Endodermal cell (in vitro differentiated cells): ENCODE measurements at regions not wholly inside any gene's neighbourhood (a gene's known extent, or its start where the extent isn't known, plus 50 kb on each side); places are given as distances from the start of the nearest gene placed in this dataset.

Source experiments
- DNase-seq: peaks from one replicate; pipeline ENCODE4 v3.0.0-alpha.2; 2017
- H3K27ac ChIP-seq: 2 replicates; pipeline ENCODE4 v1.5.1; 2013; ENCODE audit warnings: mild to moderate bottlenecking, low read depth, low read length, moderate library complexity
- H3K27me3 ChIP-seq: 2 replicates; pipeline ENCODE4 v1.6.1; 2013; ENCODE audit warnings: mild to moderate bottlenecking, low read length, moderate library complexity; ENCODE audit not compliant: insufficient read depth, control insufficient read depth, poor library complexity, severe bottlenecking
- H3K36me3 ChIP-seq: 2 replicates; pipeline ENCODE4 v1.7.0; 2013; ENCODE audit warnings: mild to moderate bottlenecking, low read length, moderate library complexity; ENCODE audit not compliant: control insufficient read depth, insufficient read depth
- H3K4me1 ChIP-seq: one replicate; pipeline ENCODE4 v1.7.0; 2013; ENCODE audit warnings: low read length; ENCODE audit not compliant: control insufficient read depth, insufficient read depth
- H3K4me3 ChIP-seq: 2 replicates; pipeline ENCODE4 v1.5.1; 2013; ENCODE audit warnings: mild to moderate bottlenecking, low read length, moderate library complexity
- H3K9ac ChIP-seq: 2 replicates; pipeline ENCODE4 v1.6.1; 2013; ENCODE audit warnings: mild to moderate bottlenecking, low read length, moderate library complexity; ENCODE audit not compliant: poor library complexity, severe bottlenecking; ENCODE audit errors: extremely low read depth
- H3K9me3 ChIP-seq: 2 replicates; pipeline ENCODE4 v1.6.1; 2013; ENCODE audit warnings: mild to moderate bottlenecking, low read length, moderate library complexity; ENCODE audit not compliant: control insufficient read depth
- H3K27ac Mint-ChIP-seq: 2 replicates; pipeline ENCODE4 v1.8.0; 2020; ENCODE audit warnings: mixed read lengths
- H3K27me3 Mint-ChIP-seq: 2 replicates; pipeline ENCODE4 v1.8.0; 2021; ENCODE audit warnings: mild to moderate bottlenecking, mixed read lengths; ENCODE audit not compliant: insufficient read depth
- H3K36me3 Mint-ChIP-seq: 2 replicates; pipeline ENCODE4 v1.8.0; 2020; ENCODE audit warnings: low read depth, mixed read lengths
- H3K4me1 Mint-ChIP-seq: 2 replicates; pipeline ENCODE4 v1.8.0; 2020; ENCODE audit warnings: mixed read lengths
- H3K4me3 Mint-ChIP-seq: 2 replicates; pipeline ENCODE4 v1.8.0; 2020; ENCODE audit warnings: mild to moderate bottlenecking, moderate library complexity, mixed read lengths
- H3K9me3 Mint-ChIP-seq: 2 replicates; pipeline ENCODE4 v1.8.0; 2020; ENCODE audit warnings: mild to moderate bottlenecking, mixed read lengths
- CTCF ChIP-seq: fragments of 200-600 bp; sonication (generic); conservative IDR thresholded peaks from 2 replicates; pipeline ENCODE4 v1.5.0; 2021; ENCODE audit warnings: antibody characterized with exemption, mild to moderate bottlenecking
- WGBS, 2 experiments: methylation state at CpG; one replicate each; pipeline versions ENCODE4 v1.1.5 to v1.1.7; 2013; ENCODE audit warnings: missing lambda C conversion rate in 2 of 2, mixed read lengths in 1 of 2; ENCODE audit not compliant: insufficient coverage in 1 of 2, insufficient read length in 1 of 2; 5-methylcytosine and 5-hydroxymethylcytosine counted together

- peaks cover 36% of the 10 kb centered on the region for H3K9me3 ChIP-seq
- no peak for DNase-seq
- Mint-ChIP-seq H3K27ac (no peak overlapping the region), H3K36me3 (no peaks in the 10 kb centered on the region), H3K27me3 (no peaks in the 10 kb centered on the region), H3K4me1 (no peaks in the 10 kb centered on the region), H3K9me3 (no peaks in the 10 kb centered on the region), H3K4me3 (no peak overlapping the region)
- TF ChIP-seq CTCF: no peak
- H3K27me3 ChIP-seq: no peaks in the 10 kb centered on the region
- H3K27ac ChIP-seq: no peak overlapping the region
- no peak overlapping the region for H3K4me3 ChIP-seq
- H3K36me3 ChIP-seq: no peaks in the 10 kb centered on the region
- H3K9ac ChIP-seq: no peak overlapping the region
- H3K4me1 ChIP-seq: no peaks in the 10 kb centered on the region
- 83 to 100% methylated on average over 1 to 2 of the region's 2 CpGs for WGBS, 2 experiments
These were observed 436.0 kb upstream of the CA10 start for GRCh38 chr17:52594516-52594915.

- no peak for TF ChIP-seq CTCF
- no peak overlapping the region for H3K4me3 ChIP-seq
- Mint-ChIP-seq H3K4me1 (no peaks in the 10 kb centered on the region), H3K36me3 (no peaks in the 10 kb centered on the region), H3K27ac (no peak overlapping the region), H3K9me3 (peaks cover 8% of the 10 kb centered on the region), H3K27me3 (no peaks in the 10 kb centered on the region), H3K4me3 (no peak overlapping the region)
- H3K27me3 ChIP-seq: no peaks in the 10 kb centered on the region
- 49 to 86% methylated on average over 1 of the region's 1 CpG for WGBS, 2 experiments
- H3K27ac ChIP-seq: no peak overlapping the region
- H3K36me3 ChIP-seq: no peaks in the 10 kb centered on the region
- no peaks in the 10 kb centered on the region for H3K4me1 ChIP-seq
- H3K9ac ChIP-seq: no peak overlapping the region
- peaks cover 8% of the 10 kb centered on the region for H3K9me3 ChIP-seq
- no peak for DNase-seq
These were observed 388.5 kb upstream of the CA10 start for GRCh38 chr17:52546990-52547389.

- Mint-ChIP-seq H3K36me3 (no peaks in the 10 kb centered on the region), H3K27ac (no peak overlapping the region), H3K27me3 (no peaks in the 10 kb centered on the region), H3K4me3 (no peak overlapping the region), H3K4me1 (no peaks in the 10 kb centered on the region), H3K9me3 (peaks cover 8% of the 10 kb centered on the region)
- Histone ChIP-seq H3K9me3 (peaks cover 6% of the 10 kb centered on the region), H3K27ac (no peak overlapping the region), H3K4me3 (no peak overlapping the region), H3K4me1 (no peaks in the 10 kb centered on the region), H3K36me3 (no peaks in the 10 kb centered on the region), H3K27me3 (no peaks in the 10 kb centered on the region), H3K9ac (no peak overlapping the region)
- no peak for DNase-seq
- no peak for TF ChIP-seq CTCF
- WGBS, 2 experiments: 28 to 56% methylated on average over 2 to 3 of the region's 3 CpGs
These were observed 388.0 kb upstream of the CA10 start for GRCh38 chr17:52546493-52546892.
